Brain microvascular endothelial cell (primary cell): ENCODE measurements at regions not wholly inside any gene's neighbourhood (a gene's known extent, or its start where the extent isn't known, plus 50 kb on each side); places are given as distances from the start of the nearest gene placed in this dataset.

ENCODE experiments used
- DNase-seq: peaks from one replicate; pipeline ENCODE4 v3.0.0-alpha.2; 2020
- H3K27ac ChIP-seq: fragments of 250-450 bp; sonication (Bioruptor Pico); 2 replicates; pipeline ENCODE4 v1.5.1; 2020; ENCODE audit warnings: mild to moderate bottlenecking, moderate library complexity
- H3K27me3 ChIP-seq: fragments of 250-450 bp; sonication (Bioruptor Pico); replicated peaks from 2 replicates; pipeline ENCODE4 v1.5.1; 2020; ENCODE audit warnings: mild to moderate bottlenecking
- H3K36me3 ChIP-seq: fragments of 250-450 bp; sonication (Bioruptor Pico); replicated peaks from 2 replicates; pipeline ENCODE4 v1.5.1; 2020; ENCODE audit warnings: mild to moderate bottlenecking
- H3K4me3 ChIP-seq: 2 replicates; pipeline ENCODE4 v1.5.1; 2011; ENCODE audit warnings: low read depth, mild to moderate bottlenecking, control low read depth, low read length, moderate library complexity
- in situ Hi-C: cut with HindIII; loops from 2 replicates; pipeline ENCODE4 v1.10.0; 2017; ENCODE audit warnings: low sequenced_read_pairs, low pct_ligation_motif_present
- TF ChIP-seq, protein P1 (sequence below): IDR thresholded peaks from 2 replicates; pipeline ENCODE4 v1.5.1; 2011; ENCODE audit warnings: low read depth, mild to moderate bottlenecking, moderate library complexity, low read length, control low read depth, inconsistent platforms; ENCODE audit errors: missing control alignments

GRCh38 chr15:58312031-58312430 lies 119.8 kb upstream of the LIPC start:
- no peak for DNase-seq
- no peak overlapping the region for H3K4me3 ChIP-seq
- H3K36me3 ChIP-seq, result no peaks in the 10 kb centered on the region
- TF ChIP-seq, protein P1, sequence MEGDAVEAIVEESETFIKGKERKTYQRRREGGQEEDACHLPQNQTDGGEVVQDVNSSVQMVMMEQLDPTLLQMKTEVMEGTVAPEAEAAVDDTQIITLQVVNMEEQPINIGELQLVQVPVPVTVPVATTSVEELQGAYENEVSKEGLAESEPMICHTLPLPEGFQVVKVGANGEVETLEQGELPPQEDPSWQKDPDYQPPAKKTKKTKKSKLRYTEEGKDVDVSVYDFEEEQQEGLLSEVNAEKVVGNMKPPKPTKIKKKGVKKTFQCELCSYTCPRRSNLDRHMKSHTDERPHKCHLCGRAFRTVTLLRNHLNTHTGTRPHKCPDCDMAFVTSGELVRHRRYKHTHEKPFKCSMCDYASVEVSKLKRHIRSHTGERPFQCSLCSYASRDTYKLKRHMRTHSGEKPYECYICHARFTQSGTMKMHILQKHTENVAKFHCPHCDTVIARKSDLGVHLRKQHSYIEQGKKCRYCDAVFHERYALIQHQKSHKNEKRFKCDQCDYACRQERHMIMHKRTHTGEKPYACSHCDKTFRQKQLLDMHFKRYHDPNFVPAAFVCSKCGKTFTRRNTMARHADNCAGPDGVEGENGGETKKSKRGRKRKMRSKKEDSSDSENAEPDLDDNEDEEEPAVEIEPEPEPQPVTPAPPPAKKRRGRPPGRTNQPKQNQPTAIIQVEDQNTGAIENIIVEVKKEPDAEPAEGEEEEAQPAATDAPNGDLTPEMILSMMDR, result no peak
- in situ Hi-C loops, result no loop called here
- H3K27ac ChIP-seq, result no peak overlapping the region
- H3K27me3 ChIP-seq, result no peaks in the 10 kb centered on the region

DNA sequence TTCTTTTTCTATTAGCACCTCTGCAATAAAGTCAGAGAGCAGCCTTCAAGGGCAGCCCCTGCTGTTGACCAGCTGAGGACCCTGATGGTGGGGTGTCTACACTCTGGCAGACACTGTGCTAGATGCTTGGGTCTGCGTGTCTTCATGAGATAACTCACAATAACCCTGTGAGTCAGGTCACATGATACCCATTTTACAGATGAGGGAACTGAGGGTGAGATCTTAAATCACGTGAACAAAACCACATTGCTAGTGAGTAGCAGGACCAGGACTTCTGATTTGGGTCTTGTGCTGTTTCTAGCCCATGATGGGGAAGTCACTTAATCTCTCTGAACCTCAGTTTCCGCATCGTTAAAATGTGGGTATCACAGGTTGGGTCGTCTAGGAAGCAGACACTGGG lies 118.5 kb upstream of the LIPC start:
- no peak for DNase-seq
- in situ Hi-C loops, result no loop called here
- H3K27me3 ChIP-seq, result no peaks in the 10 kb centered on the region
- H3K27ac ChIP-seq, result no peak overlapping the region
- TF ChIP-seq, protein P1, result no peak
- H3K36me3 ChIP-seq, result no peaks in the 10 kb centered on the region
- no peak overlapping the region for H3K4me3 ChIP-seq

GRCh38 chr15:58313810-58314592 lies 117.8 kb upstream of the LIPC start:
- TF ChIP-seq, protein P1, result no peak
- H3K27me3 ChIP-seq, result no peaks in the 10 kb centered on the region
- in situ Hi-C loops, result no loop called here
- H3K4me3 ChIP-seq, result no peak overlapping the region
- H3K36me3 ChIP-seq, result no peaks in the 10 kb centered on the region
- H3K27ac ChIP-seq, result no peak overlapping the region
- DNase-seq, result no peak

DNA sequence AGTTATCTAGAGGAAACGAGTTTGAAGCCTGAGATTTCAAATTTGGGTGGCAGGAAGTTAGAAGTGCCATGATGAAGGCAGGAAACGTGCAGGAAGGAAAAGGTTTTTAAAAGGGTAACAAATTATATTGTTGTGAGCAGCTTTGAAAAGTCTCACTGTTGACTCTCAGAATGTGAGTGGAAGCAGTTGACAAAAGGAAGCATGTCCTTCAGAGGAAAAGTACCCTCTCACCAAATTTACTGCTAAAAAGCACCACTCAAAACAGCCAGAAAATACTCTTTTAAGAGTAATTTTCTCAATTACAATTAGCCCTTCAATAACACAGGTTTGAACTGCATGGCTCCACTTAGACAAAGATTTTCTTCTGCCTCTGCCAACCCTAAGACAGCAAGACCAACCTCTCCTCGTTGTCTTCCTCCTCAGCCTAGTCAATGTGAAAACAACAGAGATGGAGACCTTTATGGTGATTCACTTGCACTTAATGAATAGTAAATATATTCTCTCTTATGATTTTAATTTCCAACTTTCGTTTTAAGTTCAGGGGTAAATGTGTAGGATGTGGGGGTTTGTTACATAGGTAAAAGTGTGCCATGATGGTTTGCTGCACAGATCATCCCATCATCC lies 117.1 kb upstream of the LIPC start:
- no peak for DNase-seq
- in situ Hi-C loops, result no loop called here
- Histone ChIP-seq H3K27ac (no peak overlapping the region), H3K36me3 (no peaks in the 10 kb centered on the region), H3K4me3 (no peak overlapping the region), H3K27me3 (no peaks in the 10 kb centered on the region)
- TF ChIP-seq, protein P1, result no peak

GRCh38 chr15:58318517-58318916 lies 113.3 kb upstream of the LIPC start:
- DNase-seq, result no peak
- no peak overlapping the region for H3K27ac ChIP-seq
- no peak overlapping the region for H3K4me3 ChIP-seq
- in situ Hi-C loops, result no loop called here
- no peaks in the 10 kb centered on the region for H3K27me3 ChIP-seq
- no peaks in the 10 kb centered on the region for H3K36me3 ChIP-seq
- TF ChIP-seq, protein P1, result no peak

- Histone ChIP-seq H3K4me3 (no peak overlapping the region), H3K27ac (no peak overlapping the region), H3K27me3 (no peaks in the 10 kb centered on the region), H3K36me3 (no peaks in the 10 kb centered on the region)
- DNase-seq, result no peak
- TF ChIP-seq, protein P1, result no peak
- in situ Hi-C loops, result no loop called here
These were observed 110.8 kb upstream of the LIPC start for GRCh38 chr15:58321034-58321433.
